Progenitor cell of endocrine pancreas (in vitro differentiated cells): ENCODE measurements at regions not wholly inside any gene's neighbourhood (a gene's known extent, or its start where the extent isn't known, plus 50 kb on each side); places are given as distances from the start of the nearest gene placed in this dataset.

Experiments used
- DNase-seq: peaks from one replicate; pipeline ENCODE4 v3.0.0; 2021; ENCODE audit warnings: low spot score; ENCODE audit not compliant: unreplicated experiment
- H3K27ac Mint-ChIP-seq: 2 replicates; pipeline ENCODE4 v1.8.0; 2021; ENCODE audit warnings: mild to moderate bottlenecking, moderate library complexity, mixed read lengths
- H3K27me3 Mint-ChIP-seq: 2 replicates; pipeline ENCODE4 v1.8.0; 2021; ENCODE audit warnings: mixed read lengths
- H3K36me3 Mint-ChIP-seq: 2 replicates; pipeline ENCODE4 v1.8.0; 2022; ENCODE audit warnings: mixed read lengths; ENCODE audit not compliant: insufficient read depth
- H3K4me1 Mint-ChIP-seq: 2 replicates; pipeline ENCODE4 v1.8.0; 2021; ENCODE audit warnings: low read depth, mixed read lengths
- H3K4me3 Mint-ChIP-seq: 2 replicates; pipeline ENCODE4 v1.8.0; 2021; ENCODE audit warnings: low read depth, mild to moderate bottlenecking, moderate library complexity, mixed read lengths
- H3K9me3 Mint-ChIP-seq: 2 replicates; pipeline ENCODE4 v1.8.0; 2021; ENCODE audit warnings: low read depth, mixed read lengths
- TF ChIP-seq, protein P1 (sequence below): fragments of 200-600 bp; sonication (generic); IDR thresholded peaks from one replicate; pipeline ENCODE4 v1.5.0; 2021; ENCODE audit warnings: antibody characterized with exemption, mild to moderate bottlenecking; ENCODE audit not compliant: unreplicated experiment

DNA sequence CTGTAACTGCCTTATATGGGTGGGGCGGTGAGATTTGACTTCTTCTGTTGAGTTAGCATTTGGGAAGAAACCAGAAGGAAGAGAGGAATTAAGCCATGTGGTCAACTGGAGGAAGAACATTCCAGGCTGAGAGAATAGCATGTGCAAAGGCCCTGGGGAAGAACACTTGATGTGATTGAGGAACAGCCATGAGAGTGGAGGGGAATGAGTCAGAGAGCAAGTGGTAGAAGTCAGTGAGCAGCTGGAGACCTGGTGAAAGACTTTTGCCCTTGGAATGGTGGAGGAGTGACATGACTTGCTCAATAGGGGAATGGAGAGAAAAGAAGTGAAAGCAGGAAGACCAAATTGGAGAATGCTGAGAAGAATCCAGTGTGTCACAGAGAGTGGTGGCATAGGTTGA lies 327.8 kb upstream of the HAND2 start:
- DNase-seq = no peak
- peaks cover 4% of the 10 kb centered on the region for H3K9me3 Mint-ChIP-seq
- H3K36me3 Mint-ChIP-seq = no peaks in the 10 kb centered on the region
- TF ChIP-seq, protein P1, sequence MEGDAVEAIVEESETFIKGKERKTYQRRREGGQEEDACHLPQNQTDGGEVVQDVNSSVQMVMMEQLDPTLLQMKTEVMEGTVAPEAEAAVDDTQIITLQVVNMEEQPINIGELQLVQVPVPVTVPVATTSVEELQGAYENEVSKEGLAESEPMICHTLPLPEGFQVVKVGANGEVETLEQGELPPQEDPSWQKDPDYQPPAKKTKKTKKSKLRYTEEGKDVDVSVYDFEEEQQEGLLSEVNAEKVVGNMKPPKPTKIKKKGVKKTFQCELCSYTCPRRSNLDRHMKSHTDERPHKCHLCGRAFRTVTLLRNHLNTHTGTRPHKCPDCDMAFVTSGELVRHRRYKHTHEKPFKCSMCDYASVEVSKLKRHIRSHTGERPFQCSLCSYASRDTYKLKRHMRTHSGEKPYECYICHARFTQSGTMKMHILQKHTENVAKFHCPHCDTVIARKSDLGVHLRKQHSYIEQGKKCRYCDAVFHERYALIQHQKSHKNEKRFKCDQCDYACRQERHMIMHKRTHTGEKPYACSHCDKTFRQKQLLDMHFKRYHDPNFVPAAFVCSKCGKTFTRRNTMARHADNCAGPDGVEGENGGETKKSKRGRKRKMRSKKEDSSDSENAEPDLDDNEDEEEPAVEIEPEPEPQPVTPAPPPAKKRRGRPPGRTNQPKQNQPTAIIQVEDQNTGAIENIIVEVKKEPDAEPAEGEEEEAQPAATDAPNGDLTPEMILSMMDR = no peak
- no peaks in the 10 kb centered on the region for H3K4me1 Mint-ChIP-seq
- no peak overlapping the region for H3K27ac Mint-ChIP-seq
- no peaks in the 10 kb centered on the region for H3K27me3 Mint-ChIP-seq
- no peak overlapping the region for H3K4me3 Mint-ChIP-seq

DNA sequence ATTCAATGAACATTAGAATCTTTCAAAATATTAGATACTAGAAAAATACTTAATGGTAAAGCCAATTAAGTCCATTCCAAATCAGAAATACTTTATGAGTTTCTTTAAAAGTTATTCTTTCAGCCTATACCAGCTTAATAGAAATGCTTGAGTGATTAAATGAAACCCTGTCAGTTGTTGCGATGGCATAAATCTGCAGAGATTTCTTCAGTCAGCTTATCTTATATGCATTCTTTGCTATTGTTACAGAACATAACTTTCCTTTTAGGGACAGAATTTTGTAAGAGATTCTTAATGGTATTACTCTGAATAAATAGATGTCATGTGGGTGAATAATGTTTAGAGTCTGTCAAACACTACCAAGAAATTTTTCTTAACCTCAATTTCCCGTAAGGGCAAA lies 325.0 kb upstream of the HAND2 start:
- no peak overlapping the region for H3K4me3 Mint-ChIP-seq
- H3K4me1 Mint-ChIP-seq = no peaks in the 10 kb centered on the region
- TF ChIP-seq, protein P1 = no peak
- no peaks in the 10 kb centered on the region for H3K36me3 Mint-ChIP-seq
- no peak for DNase-seq
- H3K27me3 Mint-ChIP-seq = no peaks in the 10 kb centered on the region
- H3K27ac Mint-ChIP-seq = no peak overlapping the region
- H3K9me3 Mint-ChIP-seq = peaks cover 4% of the 10 kb centered on the region

DNA sequence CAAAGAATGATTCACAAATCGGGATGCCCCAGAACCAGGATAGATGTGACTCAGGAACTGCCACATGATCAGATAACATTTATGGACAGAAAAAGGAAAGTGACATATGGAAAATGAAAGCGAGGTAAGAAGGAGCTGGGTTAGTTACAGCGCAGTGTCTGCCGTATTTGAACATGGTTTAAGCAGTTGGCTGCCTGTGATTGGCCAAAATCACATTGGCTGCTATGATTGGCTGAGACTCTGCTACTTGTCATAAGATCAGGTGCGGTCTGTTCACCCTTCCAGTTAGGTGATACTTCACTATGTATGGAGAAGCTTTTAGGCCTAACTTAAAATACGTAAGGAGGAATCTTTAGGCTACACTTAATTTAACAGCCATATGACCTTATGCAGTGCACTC lies 322.7 kb upstream of the HAND2 start:
- no peak overlapping the region for H3K27ac Mint-ChIP-seq
- H3K36me3 Mint-ChIP-seq = no peaks in the 10 kb centered on the region
- TF ChIP-seq, protein P1 = no peak
- no peak for DNase-seq
- H3K4me1 Mint-ChIP-seq = no peaks in the 10 kb centered on the region
- no peak overlapping the region for H3K4me3 Mint-ChIP-seq
- peaks cover under 1% of the 10 kb centered on the region for H3K9me3 Mint-ChIP-seq
- no peaks in the 10 kb centered on the region for H3K27me3 Mint-ChIP-seq

DNA sequence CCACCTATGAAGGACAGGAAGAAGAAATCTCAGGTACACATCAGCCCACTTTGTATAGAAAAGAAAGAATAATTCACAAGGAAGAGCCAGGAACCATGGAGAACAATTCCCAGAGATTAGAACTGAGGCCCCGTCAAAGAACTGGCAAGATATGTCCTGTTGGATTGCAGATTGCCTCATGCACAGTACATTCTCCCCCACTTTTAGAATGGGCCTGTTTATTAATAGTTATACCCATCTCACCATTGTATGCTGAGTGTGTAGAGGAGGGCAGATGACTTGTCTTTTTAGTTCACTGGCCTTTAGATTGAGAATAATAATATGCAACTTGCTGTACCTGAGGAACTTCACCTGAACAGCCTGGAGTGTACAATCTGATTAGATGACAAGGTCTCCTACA lies 315.6 kb upstream of the HAND2 start:
- no peaks in the 10 kb centered on the region for H3K4me1 Mint-ChIP-seq

DNA sequence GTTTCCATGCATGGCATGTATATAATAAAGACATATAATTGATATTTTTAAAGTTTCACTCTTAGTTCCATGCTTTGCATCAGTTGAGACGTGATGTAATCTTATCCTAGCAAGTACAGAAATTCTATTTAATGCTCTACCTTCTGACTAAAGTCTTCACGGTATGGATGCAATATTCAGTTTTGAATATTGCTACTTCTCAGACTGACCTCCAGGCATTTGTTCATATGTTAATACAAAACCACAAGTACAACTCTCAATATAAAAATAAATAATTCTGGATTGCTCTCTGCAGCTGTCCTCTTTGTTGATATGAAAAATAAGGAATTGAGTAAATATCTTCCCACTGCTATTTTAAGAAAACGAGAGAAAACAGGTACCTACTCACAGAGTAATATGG lies 309.8 kb upstream of the HAND2 start:
- no peak for DNase-seq
- TF ChIP-seq, protein P1 = no peak
- Mint-ChIP-seq H3K27ac (no peak overlapping the region), H3K4me1 (no peaks in the 10 kb centered on the region), H3K27me3 (no peaks in the 10 kb centered on the region), H3K4me3 (no peak overlapping the region), H3K36me3 (no peaks in the 10 kb centered on the region), H3K9me3 (peaks cover 10% of the 10 kb centered on the region)

More for the DNA sequence above, 315.6 kb upstream of the HAND2 start:
- H3K27me3 Mint-ChIP-seq = no peaks in the 10 kb centered on the region
- H3K9me3 Mint-ChIP-seq = peaks cover 10% of the 10 kb centered on the region
- H3K36me3 Mint-ChIP-seq = no peaks in the 10 kb centered on the region
- no peak overlapping the region for H3K4me3 Mint-ChIP-seq
- TF ChIP-seq, protein P1 = no peak
- DNase-seq = no peak
- no peak overlapping the region for H3K27ac Mint-ChIP-seq
